ENCODE measurements at regions not wholly inside any gene's neighbourhood (a gene's known extent, or its start where the extent isn't known, plus 50 kb on each side); places are given as distances from the start of the nearest gene placed in this dataset.

GRCh38 chr11:113564527-113565130, 89.4 kb upstream of the DRD2 start:
- Histone ChIP-seq H3K36me3 (no peaks in the 10 kb centered on the region), H3K9me3 (no peaks in the 10 kb centered on the region), H3K27ac (no peak overlapping the region), H3K4me1 (no peaks in the 10 kb centered on the region), H3K27me3 (no peaks in the 10 kb centered on the region), H3K4me3 (no peak overlapping the region)
- no peak for DNase-seq (ENCODE audit: low spot score in 2 of 2)
- no peak for TF ChIP-seq CTCF (IDR thresholded peaks at IDR 0.05)
- intact Hi-C loops (cut with DNase I): no loop called here

DNA sequence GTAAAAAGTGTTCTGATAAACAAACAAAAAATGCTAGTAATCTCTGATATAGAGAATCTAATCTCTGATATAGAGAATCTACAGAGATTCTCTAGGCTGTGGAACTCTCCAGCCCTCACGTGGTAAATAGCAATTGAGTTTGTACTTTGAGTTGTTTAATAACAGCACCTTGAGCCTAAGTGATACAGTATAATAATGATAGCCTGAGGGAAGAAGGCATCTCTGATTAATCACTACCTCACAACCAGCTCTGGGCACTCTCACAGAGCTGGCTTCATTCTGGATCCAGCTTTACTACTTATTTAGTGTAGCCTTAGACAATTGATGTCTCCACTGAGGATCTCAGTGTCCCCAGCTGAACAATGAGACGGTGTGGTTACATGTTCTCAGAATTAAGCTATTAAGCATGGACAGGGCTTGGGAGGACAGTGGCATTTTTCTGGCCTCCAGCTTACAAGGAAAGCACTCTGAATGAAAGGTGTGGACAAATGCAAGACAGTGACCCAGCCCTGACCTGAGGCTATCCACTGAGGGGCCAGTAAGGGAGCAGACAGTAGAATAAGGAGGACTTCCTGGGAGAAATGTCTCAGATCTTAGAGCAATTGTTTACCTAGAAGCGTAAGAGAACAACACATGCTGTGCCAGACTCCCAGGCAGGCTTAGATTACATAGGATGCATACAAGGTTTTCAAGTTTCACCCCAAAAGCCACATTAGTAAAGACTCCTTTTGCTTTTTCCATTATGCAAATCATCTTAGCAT, 88.7 kb upstream of the DRD2 start:
- Histone ChIP-seq H3K36me3 (no peaks in the 10 kb centered on the region), H3K9me3 (no peaks in the 10 kb centered on the region), H3K27ac (no peak overlapping the region), H3K4me1 (no peaks in the 10 kb centered on the region), H3K4me3 (no peak overlapping the region), H3K27me3 (no peaks in the 10 kb centered on the region)
- intact Hi-C loops (cut with DNase I): no loop called here
- TF ChIP-seq CTCF (IDR thresholded peaks at IDR 0.05): no peak
- DNase-seq (ENCODE audit: low spot score in 2 of 2): no peak

GRCh38 chr11:113562981-113563461, 87.8 kb upstream of the DRD2 start:
- Histone ChIP-seq H3K27me3 (no peaks in the 10 kb centered on the region), H3K4me3 (no peak overlapping the region), H3K4me1 (no peaks in the 10 kb centered on the region), H3K36me3 (no peaks in the 10 kb centered on the region), H3K9me3 (no peaks in the 10 kb centered on the region), H3K27ac (no peak overlapping the region)
- TF ChIP-seq CTCF (IDR thresholded peaks at IDR 0.05): no peak
- intact Hi-C loops (cut with DNase I): no loop called here
- no peak for DNase-seq (ENCODE audit: low spot score in 2 of 2)

DNA sequence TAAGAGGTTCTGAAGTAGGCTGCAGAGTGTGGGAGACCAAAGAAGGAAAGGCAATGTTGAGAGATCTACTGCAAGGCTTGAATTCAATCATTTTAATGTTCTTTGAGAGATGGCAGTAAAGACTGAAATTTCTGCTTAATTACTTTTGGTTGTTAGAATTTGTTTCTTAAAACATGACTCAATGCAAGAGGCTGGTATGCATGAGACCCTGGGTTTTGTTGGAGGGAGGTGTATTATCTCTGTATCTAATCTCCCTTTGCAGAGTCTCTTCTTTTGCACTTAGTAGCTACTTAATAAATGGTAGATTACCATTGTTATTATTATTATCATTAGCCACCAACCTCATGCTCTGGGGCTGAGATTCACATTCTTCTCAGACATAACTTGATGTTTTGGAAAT, 87.4 kb upstream of the DRD2 start:
- intact Hi-C loops (cut with DNase I): no loop called here
- Histone ChIP-seq H3K4me1 (no peaks in the 10 kb centered on the region), H3K4me3 (no peak overlapping the region), H3K27me3 (no peaks in the 10 kb centered on the region), H3K36me3 (no peaks in the 10 kb centered on the region), H3K27ac (no peak overlapping the region), H3K9me3 (no peaks in the 10 kb centered on the region)
- DNase-seq (ENCODE audit: low spot score in 2 of 2): no peak
- no peak for TF ChIP-seq CTCF (IDR thresholded peaks at IDR 0.05)

DNA sequence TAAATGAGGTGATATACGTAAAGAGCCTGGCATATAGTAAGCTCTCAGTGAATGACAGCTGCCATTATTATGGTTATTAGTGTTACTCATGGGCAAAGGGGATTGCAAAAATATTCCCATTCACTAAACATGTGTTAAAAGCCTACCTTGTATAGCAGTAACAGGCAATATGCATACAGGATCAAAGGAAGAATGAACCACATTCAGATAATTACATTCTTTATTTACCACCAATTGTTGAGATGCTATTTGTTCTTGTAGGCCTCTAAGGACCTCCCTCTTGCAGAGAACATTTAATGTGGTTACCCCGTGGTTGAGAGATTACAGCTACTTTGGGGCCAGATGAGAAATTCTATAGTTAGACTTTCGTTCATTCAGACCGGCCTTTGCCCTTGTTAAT, 82.7 kb upstream of the DRD2 start:
- no peak overlapping the region for H3K27ac ChIP-seq
- peaks cover 0 to 8% of the 10 kb centered on the region in 2 donors for H3K4me1 ChIP-seq
- intact Hi-C loops (cut with DNase I): no loop called here
- no peak for TF ChIP-seq CTCF (IDR thresholded peaks at IDR 0.05)
- H3K9me3 ChIP-seq: no peaks in the 10 kb centered on the region
- no peaks in the 10 kb centered on the region for H3K27me3 ChIP-seq
- DNase-seq (ENCODE audit: low spot score in 2 of 2): no peak
- H3K4me3 ChIP-seq: no peak overlapping the region
- H3K36me3 ChIP-seq: no peaks in the 10 kb centered on the region
